ENCODE measurements at regions not wholly inside any gene's neighbourhood (a gene's known extent, or its start where the extent isn't known, plus 50 kb on each side); places are given as distances from the start of the nearest gene placed in this dataset.
A peak's percentile ranks its signal among the peaks of the same experiment; 100 is the strongest.

GRCh38 chr10:2438248-2438939, 629.0 kb upstream of the PFKP start:
- Mint-ChIP-seq H3K27me3 (peaks cover 3% of the 10 kb centered on the region), H3K9me3 (no peaks in the 10 kb centered on the region), H3K36me3 (no peaks in the 10 kb centered on the region), H3K4me1 (no peaks in the 10 kb centered on the region), H3K4me3 (no peak overlapping the region), H3K27ac (no peak overlapping the region)

GRCh38 chr10:2436933-2437332, 630.4 kb upstream of the PFKP start:
- no peak overlapping the region for H3K27ac Mint-ChIP-seq
- H3K9me3 Mint-ChIP-seq = no peaks in the 10 kb centered on the region
- no peaks in the 10 kb centered on the region for H3K36me3 Mint-ChIP-seq
- peaks cover 3% of the 10 kb centered on the region for H3K27me3 Mint-ChIP-seq
- no peak overlapping the region for H3K4me3 Mint-ChIP-seq
- no peaks in the 10 kb centered on the region for H3K4me1 Mint-ChIP-seq

- Mint-ChIP-seq H3K36me3 (no peaks in the 10 kb centered on the region), H3K4me1 (no peaks in the 10 kb centered on the region), H3K4me3 (no peak overlapping the region), H3K27me3 (peaks cover 5% of the 10 kb centered on the region), H3K27ac (no peak overlapping the region), H3K9me3 (no peaks in the 10 kb centered on the region)
Measured at GRCh38 chr10:2431961-2432360, 635.4 kb upstream of the PFKP start.

GRCh38 chr10:2427412-2427811, 639.9 kb upstream of the PFKP start:
- H3K4me1 Mint-ChIP-seq = no peaks in the 10 kb centered on the region
- no peaks in the 10 kb centered on the region for H3K36me3 Mint-ChIP-seq
- peaks cover 12% of the 10 kb centered on the region for H3K27me3 Mint-ChIP-seq
- no peaks in the 10 kb centered on the region for H3K9me3 Mint-ChIP-seq
- H3K27ac Mint-ChIP-seq = no peak overlapping the region
- no peak overlapping the region for H3K4me3 Mint-ChIP-seq

GRCh38 chr10:2425320-2425719, 642.0 kb upstream of the PFKP start:
- Mint-ChIP-seq H3K4me1 (no peaks in the 10 kb centered on the region), H3K27me3 (peaks cover 11% of the 10 kb centered on the region), H3K36me3 (no peaks in the 10 kb centered on the region), H3K4me3 (no peak overlapping the region), H3K27ac (no peak overlapping the region), H3K9me3 (no peaks in the 10 kb centered on the region)

GRCh38 chr10:2414562-2414961, 652.8 kb upstream of the PFKP start:
- H3K36me3 Mint-ChIP-seq = no peaks in the 10 kb centered on the region
- no peak overlapping the region for H3K27ac Mint-ChIP-seq
- no peaks in the 10 kb centered on the region for H3K9me3 Mint-ChIP-seq
- H3K4me3 Mint-ChIP-seq = no peak overlapping the region
- H3K27me3 Mint-ChIP-seq = no peaks in the 10 kb centered on the region
- no peaks in the 10 kb centered on the region for H3K4me1 Mint-ChIP-seq

- H3K9me3 Mint-ChIP-seq = no peaks in the 10 kb centered on the region
- H3K4me1 Mint-ChIP-seq = no peaks in the 10 kb centered on the region
- H3K27ac Mint-ChIP-seq = no peak overlapping the region
- H3K36me3 Mint-ChIP-seq = no peaks in the 10 kb centered on the region
- no peak overlapping the region for H3K4me3 Mint-ChIP-seq
- no peaks in the 10 kb centered on the region for H3K27me3 Mint-ChIP-seq
Measured at GRCh38 chr10:2414039-2414438, 653.3 kb upstream of the PFKP start.

GRCh38 chr10:2410049-2410448, 657.3 kb upstream of the PFKP start:
- Mint-ChIP-seq H3K36me3 (no peaks in the 10 kb centered on the region), H3K9me3 (no peaks in the 10 kb centered on the region), H3K27me3 (peaks cover 3% of the 10 kb centered on the region), H3K4me1 (no peaks in the 10 kb centered on the region), H3K27ac (no peak overlapping the region), H3K4me3 (no peak overlapping the region)

- H3K27me3 Mint-ChIP-seq = peaks cover 3% of the 10 kb centered on the region
- H3K4me1 Mint-ChIP-seq = peaks cover 8% of the 10 kb centered on the region
- H3K27ac Mint-ChIP-seq = no peak overlapping the region
- no peak overlapping the region for H3K4me3 Mint-ChIP-seq
- no peaks in the 10 kb centered on the region for H3K9me3 Mint-ChIP-seq
- no peaks in the 10 kb centered on the region for H3K36me3 Mint-ChIP-seq
Measured at GRCh38 chr10:2401459-2401858, 664.1 kb upstream of the ADARB2 start.

- Mint-ChIP-seq H3K36me3 (no peaks in the 10 kb centered on the region), H3K4me1 (peaks cover 8% of the 10 kb centered on the region), H3K27me3 (peaks cover 1% of the 10 kb centered on the region), H3K4me3 (no peak overlapping the region), H3K9me3 (no peaks in the 10 kb centered on the region), H3K27ac (no peak overlapping the region)
Measured at GRCh38 chr10:2399482-2399881, 662.2 kb upstream of the ADARB2 start.

GRCh38 chr10:2392145-2392812, 655.0 kb upstream of the ADARB2 start:
- Mint-ChIP-seq H3K9me3 (no peaks in the 10 kb centered on the region), H3K4me1 (no peaks in the 10 kb centered on the region), H3K36me3 (no peaks in the 10 kb centered on the region), H3K4me3 (no peak overlapping the region), H3K27me3 (peaks cover 6% of the 10 kb centered on the region), H3K27ac (no peak overlapping the region)

GRCh38 chr10:2387672-2388071, 650.3 kb upstream of the ADARB2 start:
- Mint-ChIP-seq H3K9me3 (peaks cover 8% of the 10 kb centered on the region), H3K27me3 (peaks cover 6% of the 10 kb centered on the region), H3K4me1 (no peaks in the 10 kb centered on the region), H3K36me3 (no peaks in the 10 kb centered on the region), H3K4me3 (no peak overlapping the region), H3K27ac (no peak overlapping the region)

- Mint-ChIP-seq H3K27ac (peak overlapping the region; percentile 17), H3K27me3 (peaks cover 6% of the 10 kb centered on the region), H3K9me3 (peaks cover 8% of the 10 kb centered on the region), H3K4me3 (no peak overlapping the region), H3K36me3 (no peaks in the 10 kb centered on the region), H3K4me1 (no peaks in the 10 kb centered on the region)
Measured at GRCh38 chr10:2387261-2387660, 649.9 kb upstream of the ADARB2 start.

- Mint-ChIP-seq H3K27me3 (peaks cover 4% of the 10 kb centered on the region), H3K9me3 (peaks cover 8% of the 10 kb centered on the region), H3K27ac (no peak overlapping the region), H3K36me3 (no peaks in the 10 kb centered on the region), H3K4me1 (no peaks in the 10 kb centered on the region), H3K4me3 (no peak overlapping the region)
Measured at GRCh38 chr10:2380218-2380617, 642.9 kb upstream of the ADARB2 start.

- no peak overlapping the region for H3K27ac Mint-ChIP-seq
Measured at GRCh38 chr10:2367083-2367482, 629.8 kb upstream of the ADARB2 start.

GRCh38 chr10:2366264-2366931, 629.1 kb upstream of the ADARB2 start:
- H3K4me1 Mint-ChIP-seq = no peaks in the 10 kb centered on the region
- no peak overlapping the region for H3K27ac Mint-ChIP-seq
- no peak overlapping the region for H3K4me3 Mint-ChIP-seq
- peaks cover 19% of the 10 kb centered on the region for H3K9me3 Mint-ChIP-seq
- peaks cover 13% of the 10 kb centered on the region for H3K27me3 Mint-ChIP-seq
- H3K36me3 Mint-ChIP-seq = peaks cover 2% of the 10 kb centered on the region

More at GRCh38 chr10:2367083-2367482, 629.8 kb upstream of the ADARB2 start:
- no peaks in the 10 kb centered on the region for H3K4me1 Mint-ChIP-seq
- H3K36me3 Mint-ChIP-seq = peaks cover 2% of the 10 kb centered on the region
- peaks cover 19% of the 10 kb centered on the region for H3K9me3 Mint-ChIP-seq
- peaks cover 13% of the 10 kb centered on the region for H3K27me3 Mint-ChIP-seq
- H3K4me3 Mint-ChIP-seq = no peak overlapping the region

All from activated naive CD4-positive, alpha-beta T cell treated with anti-CD3 and anti-CD28 coated beads, Interleukin-2, amount 50 U/mL, for 24 hours (primary cell).